22Rv1 (cell line): ENCODE measurements at regions not wholly inside any gene's neighbourhood (a gene's known extent, or its start where the extent isn't known, plus 50 kb on each side); places are given as distances from the start of the nearest gene placed in this dataset.
"Not testable (repeated sequence)": the region's sequence is repeated elsewhere in the genome, so short reads cannot be mapped to it uniquely, and the experiment has no call there.

Experiments used
- ZFX ChIP-seq: fragments of 450-650 bp; IDR thresholded peaks from 2 replicates; pipeline ENCODE4 v1.6.1; 2017; ENCODE audit warnings: antibody characterized with exemption, borderline replicate concordance
- TF ChIP-seq, protein P1 (sequence below): fragments of 450-650 bp; IDR thresholded peaks from 2 replicates; pipeline ENCODE4 v1.5.1; 2017; ENCODE audit warnings: mild to moderate bottlenecking

DNA sequence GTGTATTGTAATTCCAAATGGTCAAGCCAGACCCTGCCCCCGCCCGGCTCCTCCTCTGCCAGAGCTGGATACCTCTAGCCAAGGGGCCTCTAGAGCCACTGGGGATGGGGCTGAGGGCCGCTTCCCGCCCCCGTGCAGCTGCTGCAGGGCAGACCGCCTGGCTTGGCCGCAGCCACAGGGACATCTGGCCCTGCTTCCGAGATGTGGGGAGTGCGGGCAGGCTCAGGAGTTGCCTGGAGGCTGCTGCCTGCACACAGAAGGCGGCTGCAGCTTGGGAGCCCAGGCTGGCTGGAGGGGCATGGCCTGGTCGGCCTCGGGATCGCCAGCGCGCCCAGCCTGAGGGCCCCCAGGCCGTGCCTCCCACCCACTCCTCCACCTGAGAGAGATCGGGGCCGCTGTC is 79.9 kb upstream of the ZNG1F start:
- TF ChIP-seq, protein P1, sequence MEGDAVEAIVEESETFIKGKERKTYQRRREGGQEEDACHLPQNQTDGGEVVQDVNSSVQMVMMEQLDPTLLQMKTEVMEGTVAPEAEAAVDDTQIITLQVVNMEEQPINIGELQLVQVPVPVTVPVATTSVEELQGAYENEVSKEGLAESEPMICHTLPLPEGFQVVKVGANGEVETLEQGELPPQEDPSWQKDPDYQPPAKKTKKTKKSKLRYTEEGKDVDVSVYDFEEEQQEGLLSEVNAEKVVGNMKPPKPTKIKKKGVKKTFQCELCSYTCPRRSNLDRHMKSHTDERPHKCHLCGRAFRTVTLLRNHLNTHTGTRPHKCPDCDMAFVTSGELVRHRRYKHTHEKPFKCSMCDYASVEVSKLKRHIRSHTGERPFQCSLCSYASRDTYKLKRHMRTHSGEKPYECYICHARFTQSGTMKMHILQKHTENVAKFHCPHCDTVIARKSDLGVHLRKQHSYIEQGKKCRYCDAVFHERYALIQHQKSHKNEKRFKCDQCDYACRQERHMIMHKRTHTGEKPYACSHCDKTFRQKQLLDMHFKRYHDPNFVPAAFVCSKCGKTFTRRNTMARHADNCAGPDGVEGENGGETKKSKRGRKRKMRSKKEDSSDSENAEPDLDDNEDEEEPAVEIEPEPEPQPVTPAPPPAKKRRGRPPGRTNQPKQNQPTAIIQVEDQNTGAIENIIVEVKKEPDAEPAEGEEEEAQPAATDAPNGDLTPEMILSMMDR = not testable (repeated sequence)
- TF ChIP-seq ZFX = not testable (repeated sequence)
